ENCODE measurements at regions not wholly inside any gene's neighbourhood (a gene's known extent, or its start where the extent isn't known, plus 50 kb on each side); places are given as distances from the start of the nearest gene placed in this dataset.

DNA sequence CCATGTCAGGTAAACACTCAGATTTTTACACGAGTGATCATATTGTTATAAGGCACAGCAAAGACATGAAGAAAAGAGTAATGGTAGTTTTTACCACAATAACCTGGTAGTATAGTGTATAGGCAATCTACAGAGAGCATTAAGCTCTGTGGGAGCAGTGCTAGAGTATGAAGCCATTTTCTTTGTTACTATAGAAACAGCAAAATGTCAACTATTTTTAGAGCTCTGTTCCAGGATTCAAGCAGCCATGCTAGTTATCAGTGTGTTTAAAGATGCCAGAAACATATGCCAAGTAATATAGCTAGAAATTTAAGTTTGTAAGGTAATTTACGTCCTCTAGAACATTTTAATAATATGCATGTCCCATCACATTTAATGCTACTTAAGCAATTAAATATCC lies 77.6 kb upstream of the RGS18 start:
- no peak for DNase-seq
- H3K4me1 ChIP-seq, result no peaks in the 10 kb centered on the region

DNA sequence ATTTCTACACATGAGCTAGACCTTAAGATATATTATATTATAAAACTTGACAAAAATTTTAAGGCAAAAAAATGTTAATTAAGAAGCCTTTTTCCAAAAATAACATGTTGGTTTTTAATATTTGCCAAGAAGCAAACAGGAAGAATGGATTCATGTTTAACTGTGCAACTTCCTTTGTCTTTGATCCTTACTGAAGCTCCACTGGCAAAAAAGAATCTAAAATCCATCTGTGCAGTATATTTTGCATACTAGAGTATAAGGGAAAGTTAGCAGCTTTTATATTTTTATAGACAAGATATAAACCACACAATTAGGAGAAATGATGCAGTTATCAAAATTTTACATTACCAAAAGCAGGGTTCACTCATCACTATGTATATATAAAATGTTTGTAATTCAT lies 76.9 kb upstream of the RGS18 start:
- no peaks in the 10 kb centered on the region for H3K27me3 ChIP-seq
- no peak for ATAC-seq
- no peak for DNase-seq
- intact Hi-C loops (cut with DNase I), result no loop called here
- H3K4me3 ChIP-seq, result no peak overlapping the region
- TF ChIP-seq CTCF (IDR thresholded peaks at IDR 0.05), result no peak
- H3K9me3 ChIP-seq, result no peaks in the 10 kb centered on the region
- H3K36me3 ChIP-seq, result no peaks in the 10 kb centered on the region
- no peaks in the 10 kb centered on the region for H3K4me1 ChIP-seq
- no peak overlapping the region for H3K27ac ChIP-seq

More for the DNA sequence above, 77.6 kb upstream of the RGS18 start:
- H3K4me3 ChIP-seq, result no peak overlapping the region
- H3K27ac ChIP-seq, result no peak overlapping the region
- intact Hi-C loops (cut with DNase I), result no loop called here
- no peak for TF ChIP-seq CTCF (IDR thresholded peaks at IDR 0.05)
- no peaks in the 10 kb centered on the region for H3K9me3 ChIP-seq
- H3K36me3 ChIP-seq, result no peaks in the 10 kb centered on the region
- ATAC-seq, result no peak
- H3K27me3 ChIP-seq, result no peaks in the 10 kb centered on the region

DNA sequence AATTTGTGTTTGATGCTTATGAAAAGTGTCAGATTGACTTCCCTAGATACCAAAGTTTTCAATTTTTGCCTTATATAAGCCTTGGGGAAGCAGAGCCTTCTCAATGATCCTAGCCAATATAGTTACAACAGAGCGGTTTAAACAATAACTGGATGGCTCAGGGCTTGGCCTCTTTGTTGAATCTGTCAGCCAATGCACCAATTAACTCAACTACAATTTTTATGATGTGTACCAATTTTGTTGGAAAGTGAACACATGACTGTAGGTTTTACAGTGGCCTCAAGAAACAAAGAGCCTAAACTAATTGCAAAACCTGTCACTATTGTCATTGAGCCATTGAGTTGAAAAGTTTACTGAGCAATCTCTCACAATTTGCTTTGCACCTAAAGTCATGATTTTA lies 71.6 kb upstream of the RGS18 start:
- Histone ChIP-seq H3K4me1 (no peaks in the 10 kb centered on the region), H3K9me3 (no peaks in the 10 kb centered on the region), H3K27me3 (no peaks in the 10 kb centered on the region), H3K27ac (no peak overlapping the region), H3K36me3 (no peaks in the 10 kb centered on the region), H3K4me3 (no peak overlapping the region)
- DNase-seq (no peak), ATAC-seq (no peak)
- intact Hi-C loops (cut with DNase I), result no loop called here
- no peak for TF ChIP-seq CTCF (IDR thresholded peaks at IDR 0.05)

DNA sequence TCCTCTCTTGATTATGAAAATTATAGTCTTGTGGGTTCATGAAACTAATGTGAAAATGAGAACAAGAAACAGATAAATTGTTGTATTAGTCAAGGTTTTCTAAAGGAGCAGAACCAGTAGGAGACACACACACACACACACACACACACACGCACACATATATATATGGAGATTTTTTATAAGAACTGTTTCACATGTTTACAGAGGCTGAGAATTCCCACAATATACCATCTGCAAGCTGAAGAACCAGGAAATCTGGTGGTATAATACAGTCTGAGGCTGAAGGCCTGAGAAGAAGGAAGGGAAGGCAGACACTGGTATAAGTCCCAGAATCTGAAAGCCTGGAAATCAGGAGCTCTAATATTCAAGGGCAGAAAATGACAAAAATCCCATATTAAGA lies 70.9 kb upstream of the RGS18 start:
- no peaks in the 10 kb centered on the region for H3K4me1 ChIP-seq
- no peak for TF ChIP-seq CTCF (IDR thresholded peaks at IDR 0.05)
- no peak for ATAC-seq
- no peaks in the 10 kb centered on the region for H3K9me3 ChIP-seq
- no peaks in the 10 kb centered on the region for H3K27me3 ChIP-seq
- H3K27ac ChIP-seq, result no peak overlapping the region
- H3K4me3 ChIP-seq, result no peak overlapping the region
- DNase-seq, result no peak
- no peaks in the 10 kb centered on the region for H3K36me3 ChIP-seq
- intact Hi-C loops (cut with DNase I), result no loop called here

GRCh38 chr1:192088496-192088895 lies 69.8 kb upstream of the RGS18 start:
- TF ChIP-seq CTCF (IDR thresholded peaks at IDR 0.05), result no peak
- no peaks in the 10 kb centered on the region for H3K9me3 ChIP-seq
- DNase-seq (no peak), ATAC-seq (no peak)
- intact Hi-C loops (cut with DNase I), result no loop called here
- H3K27ac ChIP-seq, result no peak overlapping the region
- no peaks in the 10 kb centered on the region for H3K4me1 ChIP-seq
- no peak overlapping the region for H3K4me3 ChIP-seq
- no peaks in the 10 kb centered on the region for H3K27me3 ChIP-seq
- H3K36me3 ChIP-seq, result no peaks in the 10 kb centered on the region

GRCh38 chr1:192098001-192098400 lies 60.3 kb upstream of the RGS18 start:
- intact Hi-C loops (cut with DNase I), result no loop called here
- Histone ChIP-seq H3K36me3 (no peaks in the 10 kb centered on the region), H3K27me3 (no peaks in the 10 kb centered on the region), H3K9me3 (no peaks in the 10 kb centered on the region), H3K4me1 (no peaks in the 10 kb centered on the region), H3K4me3 (no peak overlapping the region), H3K27ac (no peak overlapping the region)
- no peak for TF ChIP-seq CTCF (IDR thresholded peaks at IDR 0.05)
- DNase-seq (no peak), ATAC-seq (no peak)
